ENCODE measurements at regions not wholly inside any gene's neighbourhood (a gene's known extent, or its start where the extent isn't known, plus 50 kb on each side); places are given as distances from the start of the nearest gene placed in this dataset.
A peak's percentile ranks its signal among the peaks of the same experiment; 100 is the strongest.

GRCh38 chr10:10845826-10846503 lies 171.7 kb upstream of the CELF2 start:
- H3K9me1 ChIP-seq (ENCODE audit: insufficient read depth, low read length): peaks cover 3% of the 10 kb centered on the region; the same call in 1 of the 2 replicates
- no peak overlapping the region for H4K5ac ChIP-seq (ENCODE audit: low read depth, low read length)
- no peak overlapping the region for H4K8ac ChIP-seq (ENCODE audit: low read depth in 2 of 2, low read length in 2 of 2)
- TF ChIP-seq BHLHE40 (IDR thresholded peaks at IDR 0.05; ENCODE audit: low read depth, low read length) (no peak), MAFK (IDR thresholded peaks at IDR 0.05; ENCODE audit: low read depth, low read length) (peak; percentile 12; the same call in 1 of the 2 replicates)
- TF ChIP-seq, protein P1, sequence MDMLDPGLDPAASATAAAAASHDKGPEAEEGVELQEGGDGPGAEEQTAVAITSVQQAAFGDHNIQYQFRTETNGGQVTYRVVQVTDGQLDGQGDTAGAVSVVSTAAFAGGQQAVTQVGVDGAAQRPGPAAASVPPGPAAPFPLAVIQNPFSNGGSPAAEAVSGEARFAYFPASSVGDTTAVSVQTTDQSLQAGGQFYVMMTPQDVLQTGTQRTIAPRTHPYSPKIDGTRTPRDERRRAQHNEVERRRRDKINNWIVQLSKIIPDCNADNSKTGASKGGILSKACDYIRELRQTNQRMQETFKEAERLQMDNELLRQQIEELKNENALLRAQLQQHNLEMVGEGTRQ (IDR thresholded peaks at IDR 0.05; ENCODE audit: low read depth, low read length): no peak
- dilution Hi-C loops (cut with HindIII; ENCODE audit: low sequenced_read_pairs, unreplicated experiment): no loop called here
- H3K9me3 ChIP-seq (ENCODE audit: control insufficient read depth, insufficient read depth, low read length): no peaks in the 10 kb centered on the region
- H3K4ac ChIP-seq (ENCODE audit: low read depth, low read length): no peak overlapping the region
- ChIA-PET POLR2A (ENCODE audit: unreplicated experiment) (no interaction called here), CTCF (no interaction called here)
- in situ Hi-C loops (cut with MboI; ENCODE audit: low sequenced_read_pairs): no loop called here
- no peak overlapping the region for H2BK15ac ChIP-seq (ENCODE audit: low read depth, low read length)
- H3K14ac ChIP-seq (replicated peaks; ENCODE audit: low read depth, low read length): no peak overlapping the region
- no peak overlapping the region for H2AK5ac ChIP-seq (ENCODE audit: low read depth, low read length)
- no peak overlapping the region for H2BK20ac ChIP-seq (ENCODE audit: low read depth, low read length)
- H2BK5ac ChIP-seq (ENCODE audit: low read depth, low read length, poor library complexity, severe bottlenecking): no peak overlapping the region
- H3K23ac ChIP-seq (ENCODE audit: low read depth, low read length): no peak overlapping the region
- H2AFZ ChIP-seq (replicated peaks; ENCODE audit: low read length, poor library complexity): no peak overlapping the region
- H3K27ac ChIP-seq (ENCODE audit: insufficient read depth, low read length): no peak overlapping the region
- H3K18ac ChIP-seq (ENCODE audit: low read depth, low read length): no peak overlapping the region
- H3K79me1 ChIP-seq (ENCODE audit: low read depth in 1 of 2, low read length in 2 of 2): no peaks in the 10 kb centered on the region
- WGBS, 2 experiments (ENCODE audit: extremely low coverage in 2 of 2, insufficient read length in 1 of 2): 97% methylated on average over 6 of the region's 11 CpGs; no CpG with 5 or more reads in 1 of the 2 experiments
- intact Hi-C loops (cut with micrococcal nuclease): no loop called here
- no peak for ATAC-seq (ENCODE audit: low read depth)
- no peak overlapping the region for H3K9ac ChIP-seq (ENCODE audit: low read depth, low read length)
- H3K4me1 ChIP-seq (ENCODE audit: control insufficient read depth, insufficient read depth, low read length): no peaks in the 10 kb centered on the region
- H4K20me1 ChIP-seq (ENCODE audit: insufficient read depth, low read length): no peaks in the 10 kb centered on the region
- DNase-seq: no peak
- no peak overlapping the region for H3K4me2 ChIP-seq (ENCODE audit: low read depth, low read length)
- no peak overlapping the region for H2BK120ac ChIP-seq (ENCODE audit: low read depth, low read length)
- no peak overlapping the region for H2AK9ac ChIP-seq (replicated peaks; ENCODE audit: low read depth, low read length, poor library complexity)
- H3K4me3 ChIP-seq (ENCODE audit: insufficient read depth, low read depth, low read length): no peak overlapping the region
- no peak overlapping the region for H4K91ac ChIP-seq (ENCODE audit: insufficient read depth, low read depth, low read length)
- no peak overlapping the region for H3K56ac ChIP-seq (ENCODE audit: extremely low read depth, insufficient read depth, low read length)
- BruUV-seq (replicated peaks): no TSS peak
- H3K36me3 ChIP-seq (ENCODE audit: control insufficient read depth, insufficient read depth, low read length): no peaks in the 10 kb centered on the region
- H3K27me3 ChIP-seq (ENCODE audit: control insufficient read depth, insufficient read depth, low read length): no peaks in the 10 kb centered on the region; the same call in 1 of the 2 replicates

All from IMR-90 (cell line).